H9 (cell line): ENCODE measurements at regions not wholly inside any gene's neighbourhood (a gene's known extent, or its start where the extent isn't known, plus 50 kb on each side); places are given as distances from the start of the nearest gene placed in this dataset.

ENCODE experiments used
- DNase-seq: peaks from one replicate; pipeline ENCODE4 v3.0.0-alpha.2; 2017
- H2AFZ ChIP-seq: one replicate; pipeline ENCODE4 v1.6.1; 2013; ENCODE audit warnings: mild to moderate bottlenecking, low read length, control low read depth, moderate library complexity
- H2AK5ac ChIP-seq: 2 replicates; pipeline ENCODE4 v1.6.1; 2013; ENCODE audit warnings: low read length, control low read depth, mixed read lengths; ENCODE audit not compliant: insufficient read length
- H2BK120ac ChIP-seq: one replicate; pipeline ENCODE4 v1.6.1; 2013; ENCODE audit warnings: low read depth, mild to moderate bottlenecking, low read length, control low read depth, inconsistent platforms; ENCODE audit not compliant: poor library complexity, severe bottlenecking
- H2BK12ac ChIP-seq: 2 replicates; pipeline ENCODE4 v1.6.1; 2013; ENCODE audit warnings: low read length, control low read depth, mixed read lengths, low read depth; ENCODE audit not compliant: insufficient read length
- H2BK15ac ChIP-seq: 2 replicates; pipeline ENCODE4 v1.6.1; 2013; ENCODE audit warnings: low read depth, low read length, control low read depth
- H2BK20ac ChIP-seq: one replicate; pipeline ENCODE4 v1.6.1; 2013; ENCODE audit warnings: low read depth, mild to moderate bottlenecking, low read length, control low read depth, inconsistent platforms; ENCODE audit not compliant: poor library complexity, severe bottlenecking
- H2BK5ac ChIP-seq: 2 replicates; pipeline ENCODE4 v1.6.1; 2013; ENCODE audit warnings: low read length, control low read depth, mixed read lengths; ENCODE audit not compliant: insufficient read length
- H3K14ac ChIP-seq: 2 replicates; pipeline ENCODE4 v1.6.1; 2013; ENCODE audit warnings: low read length, control low read depth; ENCODE audit not compliant: insufficient read depth
- H3K18ac ChIP-seq: 2 replicates; pipeline ENCODE4 v1.6.1; 2013; ENCODE audit warnings: low read depth, mild to moderate bottlenecking, mixed read lengths, low read length, control low read depth; ENCODE audit not compliant: insufficient read length
- H3K23ac ChIP-seq: 2 replicates; pipeline ENCODE4 v1.6.1; 2013; ENCODE audit warnings: low read length, control low read depth, mixed read lengths, low read depth; ENCODE audit not compliant: insufficient read length
- H3K23me2 ChIP-seq: 2 replicates; pipeline ENCODE4 v1.6.1; 2013; ENCODE audit warnings: low read depth, mild to moderate bottlenecking, mixed read lengths, low read length, control low read depth; ENCODE audit not compliant: insufficient read length, poor library complexity, severe bottlenecking
- H3K27ac ChIP-seq: 2 replicates; pipeline ENCODE4 v1.5.1; 2013; ENCODE audit warnings: low read length, control low read depth, mixed read lengths, low read depth; ENCODE audit not compliant: insufficient read length
- H3K27me3 ChIP-seq: 2 replicates; pipeline ENCODE4 v1.6.1; 2013; ENCODE audit warnings: low read length, control low read depth, inconsistent platforms; ENCODE audit not compliant: insufficient read depth
- H3K4ac ChIP-seq: 2 replicates; pipeline ENCODE4 v1.6.1; 2013; ENCODE audit warnings: low read depth, mild to moderate bottlenecking, control low read depth, inconsistent platforms, low read length, moderate library complexity
- H3K4me1 ChIP-seq: 2 replicates; pipeline ENCODE4 v1.6.1; 2013; ENCODE audit warnings: low read length, control low read depth, inconsistent platforms; ENCODE audit not compliant: insufficient read depth
- H3K4me2 ChIP-seq: 2 replicates; pipeline ENCODE4 v1.6.1; 2013; ENCODE audit warnings: low read length, control low read depth, mixed read lengths; ENCODE audit not compliant: insufficient read length, insufficient read depth
- H3K56ac ChIP-seq: 2 replicates; pipeline ENCODE4 v1.6.1; 2013; ENCODE audit warnings: low read depth, mild to moderate bottlenecking, mixed read lengths, low read length, control low read depth; ENCODE audit not compliant: insufficient read length
- H3K79me1 ChIP-seq: 2 replicates; pipeline ENCODE4 v1.6.1; 2013; ENCODE audit warnings: low read depth, mild to moderate bottlenecking, moderate library complexity, low read length, control low read depth, inconsistent platforms; ENCODE audit not compliant: insufficient read depth, poor library complexity, severe bottlenecking
- H3K79me2 ChIP-seq: 2 replicates; pipeline ENCODE4 v1.6.1; 2013; ENCODE audit warnings: low read length, control low read depth, inconsistent platforms; ENCODE audit not compliant: insufficient read depth
- H3K9ac ChIP-seq: 2 replicates; pipeline ENCODE4 v1.6.1; 2013; ENCODE audit warnings: low read length, control low read depth, mixed read lengths; ENCODE audit not compliant: insufficient read length; ENCODE audit errors: extremely low read depth
- H3K9me3 ChIP-seq: one replicate; pipeline ENCODE4 v1.6.1; 2013; ENCODE audit warnings: low read depth, low read length, inconsistent platforms; ENCODE audit not compliant: control insufficient read depth
- H3T11ph ChIP-seq: one replicate; pipeline ENCODE4 v1.6.1; 2013; ENCODE audit warnings: mild to moderate bottlenecking, low read length, control low read depth, inconsistent platforms
- H4K20me1 ChIP-seq: one replicate; pipeline ENCODE4 v1.6.1; 2013; ENCODE audit not compliant: control insufficient read depth, insufficient read length, insufficient read depth
- H4K5ac ChIP-seq: 2 replicates; pipeline ENCODE4 v1.6.1; 2013; ENCODE audit warnings: low read depth, mild to moderate bottlenecking, mixed read lengths, low read length, control low read depth; ENCODE audit not compliant: insufficient read length
- H4K8ac ChIP-seq: replicated peaks from 2 replicates; pipeline ENCODE4 v1.6.1; 2013; ENCODE audit warnings: low read length, control low read depth, mixed read lengths, low read depth; ENCODE audit not compliant: insufficient read length
- H4K91ac ChIP-seq: 2 replicates; pipeline ENCODE4 v1.6.1; 2013; ENCODE audit warnings: low read depth, mild to moderate bottlenecking, moderate library complexity, mixed read lengths, low read length, control low read depth; ENCODE audit not compliant: insufficient read length
- H3K27ac Mint-ChIP-seq, 3 experiments: 2 replicates in 2 of 3; 3 replicates in 1 of 3; pipeline ENCODE4 v1.8.0; 2020 to 2021; ENCODE audit warnings: mixed read lengths in 3 of 3, mild to moderate bottlenecking in 1 of 3, moderate library complexity in 1 of 3
- H3K27me3 Mint-ChIP-seq: 2 replicates; pipeline ENCODE4 v1.8.0; 2021; ENCODE audit warnings: low read depth, mild to moderate bottlenecking, moderate library complexity, mixed read lengths
- H3K36me3 Mint-ChIP-seq, 3 experiments: 2 replicates in 2 of 3; 3 replicates in 1 of 3; pipeline ENCODE4 v1.8.0; 2020 to 2021; ENCODE audit warnings: low read depth in 3 of 3, mixed read lengths in 3 of 3; ENCODE audit not compliant: insufficient read depth in 1 of 3
- H3K4me1 Mint-ChIP-seq, 2 experiments: 2 replicates each; pipeline ENCODE4 v1.8.0; 2020; ENCODE audit warnings: mixed read lengths in 2 of 2
- H3K4me3 Mint-ChIP-seq, 2 experiments: 2 replicates in 1 of 2; 3 replicates in 1 of 2; pipeline ENCODE4 v1.8.0; 2020 to 2021; ENCODE audit warnings: mild to moderate bottlenecking in 2 of 2, mixed read lengths in 2 of 2, moderate library complexity in 1 of 2
- H3K9me3 Mint-ChIP-seq, 2 experiments: 2 replicates in 1 of 2; 3 replicates in 1 of 2; pipeline ENCODE4 v1.8.0; 2020; ENCODE audit warnings: mild to moderate bottlenecking in 2 of 2, mixed read lengths in 2 of 2, moderate library complexity in 1 of 2
- CTCF ChIP-seq: fragments of 200-600 bp; sonication (generic); conservative IDR thresholded peaks from 3 replicates; pipeline ENCODE4 v1.8.0; 2021; ENCODE audit warnings: antibody characterized with exemption, mild to moderate bottlenecking

DNA sequence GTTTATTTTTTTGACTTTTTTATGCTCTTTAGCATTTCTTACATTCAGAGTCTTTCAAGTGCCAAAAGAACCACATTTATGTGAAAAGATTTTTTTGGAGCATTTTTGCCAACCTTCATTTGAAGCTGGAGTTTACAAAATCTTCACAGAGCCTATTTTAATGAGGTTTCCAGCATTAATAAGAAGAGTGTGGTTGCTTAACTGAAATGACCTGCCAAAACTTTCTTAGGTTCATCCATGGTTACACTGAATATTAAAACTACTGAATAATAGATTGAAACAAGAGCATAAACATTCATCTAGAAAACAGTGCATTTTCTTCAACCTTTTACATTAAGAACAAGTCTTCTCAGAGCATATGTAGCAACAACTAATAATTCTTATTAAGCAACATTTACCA is 672.3 kb upstream of the CXADR start:
- Histone ChIP-seq H3K18ac (no peak overlapping the region), H4K5ac (no peak overlapping the region), H3K4me1 (no peaks in the 10 kb centered on the region; the same call in 1 of the 2 replicates), H3K56ac (no peak overlapping the region), H3K23ac (no peak overlapping the region), H2BK120ac (no peak overlapping the region), H2AK5ac (no peak overlapping the region), H2BK15ac (no peak overlapping the region), H3K4ac (no peak overlapping the region), H3K9ac (no peak overlapping the region), H4K20me1 (no peaks in the 10 kb centered on the region), H2BK20ac (no peak overlapping the region), H3T11ph (no peak overlapping the region), H4K8ac (no peak overlapping the region), H2AFZ (no peak overlapping the region), H3K9me3 (no peaks in the 10 kb centered on the region), H4K91ac (no peak overlapping the region), H3K14ac (no peak overlapping the region), H3K27me3 (no peaks in the 10 kb centered on the region), H3K27ac (no peak overlapping the region), H3K4me2 (no peak overlapping the region), H2BK12ac (no peak overlapping the region), H3K23me2 (no peaks in the 10 kb centered on the region), H2BK5ac (no peak overlapping the region), H3K79me2 (no peaks in the 10 kb centered on the region), H3K79me1 (no peaks in the 10 kb centered on the region)
- no peaks in the 10 kb centered on the region for H3K9me3 Mint-ChIP-seq
- no peak overlapping the region for H3K4me3 Mint-ChIP-seq
- TF ChIP-seq CTCF: no peak
- no peak for DNase-seq
- H3K27ac Mint-ChIP-seq: no peak overlapping the region
- no peaks in the 10 kb centered on the region for H3K36me3 Mint-ChIP-seq
- no peaks in the 10 kb centered on the region for H3K27me3 Mint-ChIP-seq
- H3K4me1 Mint-ChIP-seq: peaks cover 5 to 16% of the 10 kb centered on the region in 2 experiments
